Psoas muscle (tissue), 7 donors: ENCODE measurements at regions not wholly inside any gene's neighbourhood (a gene's known extent, or its start where the extent isn't known, plus 50 kb on each side); places are given as distances from the start of the nearest gene placed in this dataset.
"Not testable (repeated sequence)": the region's sequence is repeated elsewhere in the genome, so short reads cannot be mapped to it uniquely, and the experiment has no call there.

ENCODE experiments used
- ATAC-seq, 4 donors: fragments of 200-7000 bp; cut with Tn5 transposase; one replicate each; pipeline ENCODE4 v1.9.1; 2020; ENCODE audit warnings: moderate library complexity in 3 of 4, mild to moderate bottlenecking in 2 of 4
- DNase-seq, 2 donors: peaks; one replicate each; pipeline ENCODE4 v3.0.0-alpha.2; 2020
- H3K27ac ChIP-seq: fragments of 200-600 bp; one replicate; pipeline ENCODE4 v1.8.0; 2022
- H3K27me3 ChIP-seq, 3 donors: fragments of 200-600 bp in 1 of 3; one replicate each; pipeline versions ENCODE4 v1.6.1 to v1.8.0; 2013 to 2022; ENCODE audit warnings: low read length in 2 of 3, mild to moderate bottlenecking in 2 of 3, moderate library complexity in 1 of 3; ENCODE audit not compliant: insufficient read depth in 3 of 3
- H3K36me3 ChIP-seq, 2 donors: fragments of 200-600 bp in 1 of 2; one replicate each; pipeline versions ENCODE4 v1.6.1 to v1.8.0; 2013 to 2022; ENCODE audit warnings: low read depth in 1 of 2, mild to moderate bottlenecking in 1 of 2, moderate library complexity in 1 of 2; ENCODE audit not compliant: insufficient read depth in 1 of 2
- H3K4me1 ChIP-seq: fragments of 200-600 bp; one replicate; pipeline ENCODE4 v1.8.0; 2022
- H3K4me3 ChIP-seq: fragments of 200-600 bp; one replicate; pipeline ENCODE4 v1.8.0; 2022; ENCODE audit warnings: mild to moderate bottlenecking
- H3K9me3 ChIP-seq: fragments of 200-600 bp; one replicate; pipeline ENCODE4 v1.8.0; 2022
- WGBS, 3 donors: extraction: QIAGEN DNeasy Blood & Tissue Kit; methylation state at CpG; one replicate each; pipeline versions ENCODE4 v1.1.6 to v1.1.7; 2013; 5-methylcytosine and 5-hydroxymethylcytosine counted together
- intact Hi-C, 2 donors: fragments of 100-400 bp; cut with DNase I; formaldehyde crosslinking; loops; one replicate each; pipeline versions ENCODE4 v1.11.0 to v1.14.2; 2022
- donor health status: healthy with polysubstance abuse.
- donor health status: DM: no; HTN: no; CAD: no; lungs with moderate emphysema.
- donor health status: Bipolar disorder and iron deficiency.
- donor health status: healthy.
- donor health status: DM: yes; HTN: yes; CAD: no.
- donor health status: DM: no; HTN: no; CAD: no.
- donor health status: DM: yes; HTN: yes; CAD: no.

GRCh38 chr2:132317026-132317680, 99.5 kb upstream of the GPR39 start:
- H3K36me3 ChIP-seq, H3K4me3 ChIP-seq, H3K9me3 ChIP-seq, H3K27ac ChIP-seq, DNase-seq, intact Hi-C loops, H3K27me3 ChIP-seq, H3K4me1 ChIP-seq, ATAC-seq: not testable (repeated sequence)
- WGBS, 3 donors: 86 to 90% (median 89%) methylated on average over 6 of the region's 6 CpGs

GRCh38 chr2:132318481-132318880, 98.1 kb upstream of the GPR39 start:
- H3K4me1 ChIP-seq, H3K36me3 ChIP-seq, intact Hi-C loops, H3K27ac ChIP-seq, DNase-seq, ATAC-seq, H3K4me3 ChIP-seq, H3K27me3 ChIP-seq, H3K9me3 ChIP-seq: not testable (repeated sequence)
- 88 to 91% (median 90%) methylated on average over 4 of the region's 4 CpGs for WGBS, 3 donors

GRCh38 chr2:132324005-132324404, 92.6 kb upstream of the GPR39 start:
- DNase-seq, H3K9me3 ChIP-seq, H3K4me1 ChIP-seq, H3K4me3 ChIP-seq, H3K27me3 ChIP-seq, H3K27ac ChIP-seq, H3K36me3 ChIP-seq, intact Hi-C loops: not testable (repeated sequence)
- WGBS, 3 donors: 0 to 50% (median 19%) methylated on average over 1 of the region's 1 CpG
- peak; percentile 69 to 85 (median 84) for ATAC-seq

- H3K9me3 ChIP-seq, H3K4me1 ChIP-seq, ATAC-seq, DNase-seq, H3K27me3 ChIP-seq, H3K4me3 ChIP-seq, H3K27ac ChIP-seq, H3K36me3 ChIP-seq, intact Hi-C loops: not testable (repeated sequence)
- 68 to 72% (median 70%) methylated on average over 28 of the region's 28 CpGs for WGBS, 3 donors
Observed at GRCh38 chr2:132332345-132333033, 84.1 kb upstream of the GPR39 start.

GRCh38 chr2:132337135-132337534, 79.5 kb upstream of the GPR39 start:
- H3K9me3 ChIP-seq, intact Hi-C loops, H3K27ac ChIP-seq, H3K36me3 ChIP-seq, H3K4me3 ChIP-seq, H3K27me3 ChIP-seq, ATAC-seq, H3K4me1 ChIP-seq, DNase-seq: not testable (repeated sequence)
- WGBS, 3 donors: 85 to 88% (median 88%) methylated on average over 10 to 12 of the region's 13 CpGs

GRCh38 chr2:132337844-132338243, 78.8 kb upstream of the GPR39 start:
- 43 to 57% (median 55%) methylated on average over 3 to 4 of the region's 5 CpGs for WGBS, 3 donors
- H3K27me3 ChIP-seq, ATAC-seq, H3K27ac ChIP-seq, DNase-seq, intact Hi-C loops, H3K4me1 ChIP-seq, H3K36me3 ChIP-seq, H3K9me3 ChIP-seq, H3K4me3 ChIP-seq: not testable (repeated sequence)

- Histone ChIP-seq H3K4me3 (peak overlapping the region; percentile 71), H3K27ac (peak overlapping the region; percentile 83)
- DNase-seq (peak; percentile 80 to 86), ATAC-seq (peak; percentile 99 to 100 (median 100))
- 4 to 5% (median 5%) methylated on average over 30 to 34 of the region's 34 CpGs for WGBS, 3 donors
- H3K9me3 ChIP-seq, H3K4me1 ChIP-seq, H3K36me3 ChIP-seq, H3K27me3 ChIP-seq, intact Hi-C loops: not testable (repeated sequence)
Observed at GRCh38 chr2:132347041-132347780, 69.4 kb upstream of the GPR39 start.
